ENCODE measurements at regions not wholly inside any gene's neighbourhood (a gene's known extent, or its start where the extent isn't known, plus 50 kb on each side); places are given as distances from the start of the nearest gene placed in this dataset.

DNA sequence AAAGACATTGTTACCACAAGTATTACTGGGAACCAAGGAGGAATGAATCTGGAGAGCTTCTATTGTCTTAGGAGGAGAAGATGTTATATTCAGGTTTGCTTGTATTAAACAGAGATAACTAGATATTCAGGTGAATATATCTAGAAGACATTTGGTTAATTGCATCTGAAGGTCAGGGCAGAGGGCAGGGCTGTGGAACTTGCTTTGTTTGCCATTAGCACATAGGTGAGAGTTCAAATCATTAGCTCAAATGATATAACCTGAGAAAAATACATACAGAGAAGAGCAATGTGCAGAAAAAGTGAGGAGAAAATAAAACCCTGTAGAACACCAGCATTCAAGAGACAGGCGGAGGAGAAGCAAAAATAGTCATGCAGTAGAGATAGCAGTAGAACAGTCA, 116.8 kb downstream of the DNAJB9 start:
- TF ChIP-seq, protein P1, sequence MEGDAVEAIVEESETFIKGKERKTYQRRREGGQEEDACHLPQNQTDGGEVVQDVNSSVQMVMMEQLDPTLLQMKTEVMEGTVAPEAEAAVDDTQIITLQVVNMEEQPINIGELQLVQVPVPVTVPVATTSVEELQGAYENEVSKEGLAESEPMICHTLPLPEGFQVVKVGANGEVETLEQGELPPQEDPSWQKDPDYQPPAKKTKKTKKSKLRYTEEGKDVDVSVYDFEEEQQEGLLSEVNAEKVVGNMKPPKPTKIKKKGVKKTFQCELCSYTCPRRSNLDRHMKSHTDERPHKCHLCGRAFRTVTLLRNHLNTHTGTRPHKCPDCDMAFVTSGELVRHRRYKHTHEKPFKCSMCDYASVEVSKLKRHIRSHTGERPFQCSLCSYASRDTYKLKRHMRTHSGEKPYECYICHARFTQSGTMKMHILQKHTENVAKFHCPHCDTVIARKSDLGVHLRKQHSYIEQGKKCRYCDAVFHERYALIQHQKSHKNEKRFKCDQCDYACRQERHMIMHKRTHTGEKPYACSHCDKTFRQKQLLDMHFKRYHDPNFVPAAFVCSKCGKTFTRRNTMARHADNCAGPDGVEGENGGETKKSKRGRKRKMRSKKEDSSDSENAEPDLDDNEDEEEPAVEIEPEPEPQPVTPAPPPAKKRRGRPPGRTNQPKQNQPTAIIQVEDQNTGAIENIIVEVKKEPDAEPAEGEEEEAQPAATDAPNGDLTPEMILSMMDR (IDR thresholded peaks at IDR 0.05): no peak
- no peak for TF ChIP-seq POLR2A (IDR thresholded peaks at IDR 0.05)

Data from lower leg skin (tissue), 3 donors.